SK-N-SH treated with all-trans-retinoic acid at 6 μM for 48 hours (cell line): ENCODE measurements at regions not wholly inside any gene's neighbourhood (a gene's known extent, or its start where the extent isn't known, plus 50 kb on each side); places are given as distances from the start of the nearest gene placed in this dataset.

Source experiments
- ATAC-seq: fragments of 200-7000 bp; cut with Tn5 transposase; 3 replicates; pipeline ENCODE4 v1.9.1; 2020; ENCODE audit warnings: mild to moderate bottlenecking, moderate library complexity
- ARNTL ChIP-seq: fragments of 450-650 bp; formaldehyde crosslinking; IDR thresholded peaks from 2 replicates; pipeline ENCODE4 v1.5.0; 2020; ENCODE audit warnings: low read depth, mild to moderate bottlenecking, moderate library complexity, borderline replicate concordance
- BACH2 ChIP-seq: fragments of 250-450 bp; sonication (Bioruptor Pico); IDR thresholded peaks from 2 replicates; pipeline ENCODE4 v1.9.0; 2021; ENCODE audit warnings: mild to moderate bottlenecking, borderline replicate concordance
- CSDC2 ChIP-seq: fragments of 250-450 bp; sonication (Bioruptor Pico); IDR thresholded peaks from 2 replicates; pipeline ENCODE4 v1.5.0; 2020; ENCODE audit warnings: mild to moderate bottlenecking, moderate library complexity
- ESRRG ChIP-seq: fragments of 250-450 bp; sonication (Bioruptor Pico); IDR thresholded peaks from 2 replicates; pipeline ENCODE4 v1.6.1; 2021; ENCODE audit warnings: mild to moderate bottlenecking
- GLIS3 ChIP-seq: fragments of 250-450 bp; sonication (Bioruptor Pico); IDR thresholded peaks from 2 replicates; pipeline ENCODE4 v1.5.0; 2020; ENCODE audit warnings: mild to moderate bottlenecking, moderate library complexity
- OSR1 ChIP-seq: fragments of 250-450 bp; sonication (Bioruptor Pico); IDR thresholded peaks from 2 replicates; pipeline ENCODE4 v1.8.0; 2022; ENCODE audit warnings: moderate library complexity, mild to moderate bottlenecking, inconsistent platforms
- PPARA ChIP-seq: fragments of 250-450 bp; sonication (Bioruptor Pico); IDR thresholded peaks from 2 replicates; pipeline ENCODE4 v1.5.0; 2020; ENCODE audit warnings: mild to moderate bottlenecking, borderline replicate concordance
- RARB ChIP-seq: fragments of 250-450 bp; sonication (Bioruptor Pico); IDR thresholded peaks from 2 replicates; pipeline ENCODE4 v1.8.0; 2021; ENCODE audit warnings: mild to moderate bottlenecking, moderate library complexity
- SNAI2 ChIP-seq: fragments of 250-450 bp; sonication (Bioruptor Pico); IDR thresholded peaks from 2 replicates; pipeline ENCODE4 v1.5.0; 2020; ENCODE audit warnings: mild to moderate bottlenecking, moderate library complexity
- TCF4 ChIP-seq: fragments of 250-450 bp; sonication (Bioruptor Pico); IDR thresholded peaks from 2 replicates; pipeline ENCODE4 v1.8.0; 2021; ENCODE audit warnings: mild to moderate bottlenecking, moderate library complexity, borderline replicate concordance
- TOX ChIP-seq: fragments of 250-450 bp; sonication (Bioruptor Pico); IDR thresholded peaks from 2 replicates; pipeline ENCODE4 v1.8.0; 2021; ENCODE audit warnings: mild to moderate bottlenecking, moderate library complexity, borderline replicate concordance
- ZC3H10 ChIP-seq: fragments of 250-450 bp; sonication (Bioruptor Pico); IDR thresholded peaks from 2 replicates; pipeline ENCODE4 v1.5.1; 2021; ENCODE audit warnings: mild to moderate bottlenecking, moderate library complexity
- ZFP30 ChIP-seq: fragments of 450-650 bp; formaldehyde crosslinking; IDR thresholded peaks from 2 replicates; pipeline ENCODE4 v1.5.0; 2022; ENCODE audit warnings: mild to moderate bottlenecking, moderate library complexity
- ZNF565 ChIP-seq: fragments of 450-650 bp; formaldehyde crosslinking; conservative IDR thresholded peaks from 2 replicates; pipeline ENCODE4 v1.5.0; 2020; ENCODE audit warnings: low read depth, mild to moderate bottlenecking, moderate library complexity
- ZNF70 ChIP-seq: fragments of 450-650 bp; formaldehyde crosslinking; IDR thresholded peaks from 2 replicates; pipeline ENCODE4 v1.5.0; 2020; ENCODE audit warnings: mild to moderate bottlenecking, moderate library complexity
- ZNF8 ChIP-seq: fragments of 450-650 bp; formaldehyde crosslinking; IDR thresholded peaks from 2 replicates; pipeline ENCODE4 v1.5.0; 2020; ENCODE audit warnings: mild to moderate bottlenecking, moderate library complexity
- TF ChIP-seq, protein P1 (sequence below): fragments of 250-450 bp; sonication (Bioruptor Pico); IDR thresholded peaks from 2 replicates; pipeline ENCODE4 v1.8.0; 2021; ENCODE audit warnings: low read depth, mild to moderate bottlenecking, moderate library complexity, borderline replicate concordance
- TF ChIP-seq, protein P2 (sequence below): fragments of 250-450 bp; sonication (Bioruptor Pico); IDR thresholded peaks from 2 replicates; pipeline ENCODE4 v1.5.1; 2020; ENCODE audit warnings: low read depth, mild to moderate bottlenecking, moderate library complexity
- TF ChIP-seq, protein P3 (sequence below): fragments of 250-450 bp; sonication (Bioruptor Pico); IDR thresholded peaks from 2 replicates; pipeline ENCODE4 v1.5.1; 2021; ENCODE audit warnings: mild to moderate bottlenecking, moderate library complexity

DNA sequence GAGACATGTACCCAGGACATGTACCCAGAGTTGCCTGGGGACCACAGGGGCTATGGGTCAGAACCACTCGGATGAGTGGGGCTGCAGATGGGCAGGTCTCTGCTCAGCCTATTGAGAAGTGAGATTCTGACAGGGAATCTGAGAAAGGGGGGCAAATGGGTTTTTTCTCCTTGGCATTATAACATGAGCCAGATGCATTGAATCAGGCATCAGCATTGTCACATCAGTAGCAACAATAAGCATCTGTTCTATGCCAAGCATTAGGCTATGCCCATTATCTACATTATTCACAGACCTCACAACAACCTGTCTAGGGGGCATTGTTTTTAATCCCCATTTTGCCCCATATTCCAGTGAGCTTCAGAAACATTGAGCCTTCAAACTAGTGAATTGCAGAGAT, 108.2 kb downstream of the PLCE1 start:
- no peak for ATAC-seq
- TF ChIP-seq, protein P1, sequence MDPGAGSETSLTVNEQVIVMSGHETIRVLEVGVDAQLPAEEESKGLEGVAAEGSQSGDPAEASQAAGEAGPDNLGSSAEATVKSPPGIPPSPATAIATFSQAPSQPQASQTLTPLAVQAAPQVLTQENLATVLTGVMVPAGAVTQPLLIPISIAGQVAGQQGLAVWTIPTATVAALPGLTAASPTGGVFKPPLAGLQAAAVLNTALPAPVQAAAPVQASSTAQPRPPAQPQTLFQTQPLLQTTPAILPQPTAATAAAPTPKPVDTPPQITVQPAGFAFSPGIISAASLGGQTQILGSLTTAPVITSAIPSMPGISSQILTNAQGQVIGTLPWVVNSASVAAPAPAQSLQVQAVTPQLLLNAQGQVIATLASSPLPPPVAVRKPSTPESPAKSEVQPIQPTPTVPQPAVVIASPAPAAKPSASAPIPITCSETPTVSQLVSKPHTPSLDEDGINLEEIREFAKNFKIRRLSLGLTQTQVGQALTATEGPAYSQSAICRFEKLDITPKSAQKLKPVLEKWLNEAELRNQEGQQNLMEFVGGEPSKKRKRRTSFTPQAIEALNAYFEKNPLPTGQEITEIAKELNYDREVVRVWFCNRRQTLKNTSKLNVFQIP (CRISPR knock-in tag), result no peak
- TF ChIP-seq, protein P2, sequence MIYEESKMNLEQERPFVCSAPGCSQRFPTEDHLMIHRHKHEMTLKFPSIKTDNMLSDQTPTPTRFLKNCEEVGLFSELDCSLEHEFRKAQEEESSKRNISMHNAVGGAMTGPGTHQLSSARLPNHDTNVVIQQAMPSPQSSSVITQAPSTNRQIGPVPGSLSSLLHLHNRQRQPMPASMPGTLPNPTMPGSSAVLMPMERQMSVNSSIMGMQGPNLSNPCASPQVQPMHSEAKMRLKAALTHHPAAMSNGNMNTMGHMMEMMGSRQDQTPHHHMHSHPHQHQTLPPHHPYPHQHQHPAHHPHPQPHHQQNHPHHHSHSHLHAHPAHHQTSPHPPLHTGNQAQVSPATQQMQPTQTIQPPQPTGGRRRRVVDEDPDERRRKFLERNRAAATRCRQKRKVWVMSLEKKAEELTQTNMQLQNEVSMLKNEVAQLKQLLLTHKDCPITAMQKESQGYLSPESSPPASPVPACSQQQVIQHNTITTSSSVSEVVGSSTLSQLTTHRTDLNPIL (CRISPR knock-in tag), result no peak
- TF ChIP-seq ZNF565 (CRISPR knock-in tag), result no peak
- no peak for TF ChIP-seq OSR1 (CRISPR knock-in tag)

DNA sequence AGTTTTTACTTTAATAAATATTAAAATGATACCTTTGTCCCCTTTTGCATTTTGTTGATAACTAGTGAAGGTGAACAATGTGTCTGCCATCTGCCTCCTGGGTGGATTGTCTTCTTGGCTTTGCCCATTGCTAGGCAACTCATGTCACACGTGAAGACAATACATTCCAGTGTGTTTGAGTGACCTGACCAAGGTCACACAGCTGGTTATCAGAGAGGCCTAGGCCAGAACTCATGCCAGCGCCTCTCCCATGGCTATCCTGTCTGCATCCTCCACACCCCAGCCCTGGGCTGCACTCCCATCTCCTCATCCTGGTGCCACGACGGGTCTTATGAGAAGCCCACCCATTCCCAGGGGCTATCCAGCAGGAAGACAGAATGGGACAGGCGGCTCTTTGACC, 108.7 kb downstream of the PLCE1 start:
- TF ChIP-seq, protein P2 (CRISPR knock-in tag), result no peak
- ATAC-seq, result no peak

DNA sequence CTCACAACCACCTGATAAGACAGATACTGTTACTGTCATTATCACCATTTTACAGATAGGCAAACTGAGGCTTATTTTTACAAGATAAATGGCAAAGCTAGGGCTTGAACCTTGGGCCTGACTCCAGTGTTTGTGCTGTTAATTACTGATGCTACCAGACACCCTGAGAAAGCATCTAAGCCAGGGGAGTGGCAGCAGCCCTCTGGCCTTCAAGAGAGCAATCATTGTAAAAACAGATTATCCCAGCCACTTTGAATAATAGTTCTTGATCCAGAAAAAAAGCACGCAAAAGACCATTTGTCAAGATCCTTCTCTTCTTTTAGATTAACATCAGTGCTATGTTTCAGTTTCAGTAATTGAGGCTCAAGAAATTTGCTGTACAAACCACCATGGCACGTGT, 109.5 kb downstream of the PLCE1 start:
- ATAC-seq, result no peak
- TF ChIP-seq, protein P3, sequence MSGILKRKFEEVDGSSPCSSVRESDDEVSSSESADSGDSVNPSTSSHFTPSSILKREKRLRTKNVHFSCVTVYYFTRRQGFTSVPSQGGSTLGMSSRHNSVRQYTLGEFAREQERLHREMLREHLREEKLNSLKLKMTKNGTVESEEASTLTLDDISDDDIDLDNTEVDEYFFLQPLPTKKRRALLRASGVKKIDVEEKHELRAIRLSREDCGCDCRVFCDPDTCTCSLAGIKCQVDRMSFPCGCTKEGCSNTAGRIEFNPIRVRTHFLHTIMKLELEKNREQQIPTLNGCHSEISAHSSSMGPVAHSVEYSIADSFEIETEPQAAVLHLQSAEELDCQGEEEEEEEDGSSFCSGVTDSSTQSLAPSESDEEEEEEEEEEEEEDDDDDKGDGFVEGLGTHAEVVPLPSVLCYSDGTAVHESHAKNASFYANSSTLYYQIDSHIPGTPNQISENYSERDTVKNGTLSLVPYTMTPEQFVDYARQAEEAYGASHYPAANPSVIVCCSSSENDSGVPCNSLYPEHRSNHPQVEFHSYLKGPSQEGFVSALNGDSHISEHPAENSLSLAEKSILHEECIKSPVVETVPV, result no peak
- no peak for TF ChIP-seq OSR1 (CRISPR knock-in tag)
- no peak for TF ChIP-seq TCF4 (CRISPR knock-in tag)
- TF ChIP-seq ZFP30 (CRISPR knock-in tag), result no peak

DNA sequence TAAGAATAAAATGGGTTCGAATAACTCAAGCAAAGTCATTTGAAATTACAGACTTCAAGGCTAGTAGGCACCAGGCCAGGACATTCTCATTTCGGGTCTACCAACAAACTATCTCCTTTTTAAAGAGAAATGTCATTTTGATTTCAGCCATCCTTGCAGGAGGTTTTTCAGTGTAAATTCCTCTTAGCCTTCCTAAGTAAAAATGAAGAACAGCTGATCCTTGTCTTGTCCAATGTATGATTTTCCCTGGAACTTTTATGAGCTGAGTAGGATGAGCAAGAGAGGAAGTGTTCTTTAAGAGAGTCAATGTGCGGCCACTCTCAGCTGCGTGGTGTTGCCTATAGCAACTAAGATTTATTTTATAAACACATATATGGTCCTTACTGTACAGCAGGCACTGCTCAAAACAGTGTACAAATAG, 110.1 kb downstream of the PLCE1 start:
- ATAC-seq, result peak; percentile 78
- no peak for TF ChIP-seq GLIS3
- TF ChIP-seq ZNF8 (CRISPR knock-in tag), result no peak
- TF ChIP-seq, protein P2 (CRISPR knock-in tag), result no peak
- no peak for TF ChIP-seq BACH2 (CRISPR knock-in tag)
- TF ChIP-seq TOX (CRISPR knock-in tag), result no peak
- TF ChIP-seq CSDC2 (CRISPR knock-in tag), result no peak
- no peak for TF ChIP-seq ZC3H10 (CRISPR knock-in tag)
- no peak for TF ChIP-seq ARNTL (CRISPR knock-in tag)
- no peak for TF ChIP-seq OSR1 (CRISPR knock-in tag)
- TF ChIP-seq RARB, result no peak
- no peak for TF ChIP-seq PPARA
- TF ChIP-seq TCF4 (CRISPR knock-in tag), result no peak
- TF ChIP-seq, protein P3, result no peak
- TF ChIP-seq ZNF70 (CRISPR knock-in tag), result no peak
- TF ChIP-seq SNAI2, result no peak
- TF ChIP-seq ZNF565 (CRISPR knock-in tag), result no peak
- TF ChIP-seq, protein P1 (CRISPR knock-in tag), result no peak
- no peak for TF ChIP-seq ESRRG (CRISPR knock-in tag)
- no peak for TF ChIP-seq ZFP30 (CRISPR knock-in tag)
